ENCODE measurements at regions not wholly inside any gene's neighbourhood (a gene's known extent, or its start where the extent isn't known, plus 50 kb on each side); places are given as distances from the start of the nearest gene placed in this dataset.

DNA sequence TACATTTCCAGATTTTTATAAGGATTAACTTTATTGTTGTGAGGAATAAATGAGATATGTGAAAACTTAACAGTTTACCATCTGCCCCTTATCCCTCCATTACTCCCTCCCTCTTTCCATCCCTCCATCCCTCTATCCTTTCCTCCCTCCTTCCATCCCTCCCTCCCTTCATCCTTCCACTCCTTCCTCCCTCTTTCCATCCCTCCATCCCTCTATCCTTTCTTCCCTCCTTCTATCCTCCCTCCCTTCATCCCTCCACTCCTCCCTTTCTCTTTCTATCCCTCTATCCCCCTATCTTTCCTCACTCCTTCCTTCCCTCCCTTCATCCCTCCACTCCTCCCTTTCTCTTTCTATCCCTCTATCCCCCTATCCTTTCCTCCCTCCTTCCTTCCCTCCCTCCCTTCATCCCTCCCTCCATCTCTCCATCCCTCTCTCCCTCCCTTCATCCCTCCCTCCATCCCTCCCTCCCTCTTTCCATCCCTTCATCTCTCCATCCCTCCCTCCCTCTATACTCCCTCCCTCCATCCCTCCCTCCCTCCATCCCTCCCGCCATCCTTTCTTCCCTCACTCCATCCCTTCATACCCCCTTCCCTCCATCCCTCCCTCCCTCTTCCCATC is 181.8 kb upstream of the PLXNC1 start:
- whole genome bisulfite sequencing (ENCODE audit: insufficient coverage), result 100% methylated on average over 1 of the region's 1 CpG
- TF ChIP-seq, protein P1, sequence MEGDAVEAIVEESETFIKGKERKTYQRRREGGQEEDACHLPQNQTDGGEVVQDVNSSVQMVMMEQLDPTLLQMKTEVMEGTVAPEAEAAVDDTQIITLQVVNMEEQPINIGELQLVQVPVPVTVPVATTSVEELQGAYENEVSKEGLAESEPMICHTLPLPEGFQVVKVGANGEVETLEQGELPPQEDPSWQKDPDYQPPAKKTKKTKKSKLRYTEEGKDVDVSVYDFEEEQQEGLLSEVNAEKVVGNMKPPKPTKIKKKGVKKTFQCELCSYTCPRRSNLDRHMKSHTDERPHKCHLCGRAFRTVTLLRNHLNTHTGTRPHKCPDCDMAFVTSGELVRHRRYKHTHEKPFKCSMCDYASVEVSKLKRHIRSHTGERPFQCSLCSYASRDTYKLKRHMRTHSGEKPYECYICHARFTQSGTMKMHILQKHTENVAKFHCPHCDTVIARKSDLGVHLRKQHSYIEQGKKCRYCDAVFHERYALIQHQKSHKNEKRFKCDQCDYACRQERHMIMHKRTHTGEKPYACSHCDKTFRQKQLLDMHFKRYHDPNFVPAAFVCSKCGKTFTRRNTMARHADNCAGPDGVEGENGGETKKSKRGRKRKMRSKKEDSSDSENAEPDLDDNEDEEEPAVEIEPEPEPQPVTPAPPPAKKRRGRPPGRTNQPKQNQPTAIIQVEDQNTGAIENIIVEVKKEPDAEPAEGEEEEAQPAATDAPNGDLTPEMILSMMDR (IDR thresholded peaks at IDR 0.05), result no peak
- Histone ChIP-seq H3K27me3 (ENCODE audit: control insufficient read depth, insufficient read depth, low read length) (no peaks in the 10 kb centered on the region), H3K27ac (ENCODE audit: low read length) (no peak overlapping the region), H3K4me1 (ENCODE audit: control insufficient read depth, insufficient read depth, low read length) (no peaks in the 10 kb centered on the region), H3K36me3 (ENCODE audit: control insufficient read depth, insufficient read depth, low read length) (no peaks in the 10 kb centered on the region), H3K4me3 (ENCODE audit: low read length) (no peak overlapping the region), H3K9me3 (ENCODE audit: control insufficient read depth, insufficient read depth, low read length) (no peaks in the 10 kb centered on the region)
- ATAC-seq (no peak), DNase-seq (no peak)
- no peaks in the 10 kb centered on the region for H3K9me3 Mint-ChIP-seq
- intact Hi-C loops (cut with micrococcal nuclease), result no loop called here
- no peak overlapping the region for H3K4me3 Mint-ChIP-seq
- H3K36me3 Mint-ChIP-seq, result no peaks in the 10 kb centered on the region
- H3K4me1 Mint-ChIP-seq, result no peaks in the 10 kb centered on the region
- H3K27ac Mint-ChIP-seq, result no peak overlapping the region
- H3K27me3 Mint-ChIP-seq (ENCODE audit: low read depth in 2 of 2), result peaks cover 11 to 31% of the 10 kb centered on the region in 2 donors

DNA sequence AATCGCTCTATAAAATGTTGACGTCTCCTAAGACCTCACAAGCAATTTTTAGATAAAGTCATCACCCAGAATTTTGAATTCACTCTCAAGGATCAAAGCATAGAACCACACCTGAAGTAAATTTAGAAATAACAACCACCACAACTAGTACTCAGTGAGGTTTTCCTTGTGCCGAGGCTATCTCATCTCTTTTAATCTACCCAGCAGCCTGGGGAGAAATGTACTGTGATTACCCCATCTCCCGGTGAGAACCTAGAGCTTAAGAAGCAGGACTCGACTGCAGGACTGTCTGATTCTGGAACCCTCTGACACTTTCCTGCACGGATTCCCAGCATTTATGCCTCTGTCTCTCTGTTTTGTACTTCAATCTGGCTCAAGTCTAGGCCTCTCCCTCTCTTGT is 180.9 kb upstream of the PLXNC1 start:
- H3K27me3 ChIP-seq (ENCODE audit: control insufficient read depth, insufficient read depth, low read length), result no peaks in the 10 kb centered on the region
- H3K4me3 ChIP-seq (ENCODE audit: low read length), result no peak overlapping the region
- H3K27ac ChIP-seq (ENCODE audit: low read length), result no peak overlapping the region
- intact Hi-C loops (cut with micrococcal nuclease), result no loop called here
- DNase-seq, result no peak
- peaks cover 11 to 31% of the 10 kb centered on the region in 2 donors for H3K27me3 Mint-ChIP-seq (ENCODE audit: low read depth in 2 of 2)
- no peaks in the 10 kb centered on the region for H3K36me3 ChIP-seq (ENCODE audit: control insufficient read depth, insufficient read depth, low read length)
- no peak for ATAC-seq
- no peaks in the 10 kb centered on the region for H3K9me3 Mint-ChIP-seq
- no peak overlapping the region for H3K4me3 Mint-ChIP-seq
- H3K36me3 Mint-ChIP-seq, result no peaks in the 10 kb centered on the region
- no peak overlapping the region for H3K27ac Mint-ChIP-seq
- no peaks in the 10 kb centered on the region for H3K9me3 ChIP-seq (ENCODE audit: control insufficient read depth, insufficient read depth, low read length)
- no peaks in the 10 kb centered on the region for H3K4me1 Mint-ChIP-seq
- WGBS (ENCODE audit: insufficient coverage), result 80% methylated on average over 6 of the region's 6 CpGs
- TF ChIP-seq, protein P1 (IDR thresholded peaks at IDR 0.05), result no peak
- H3K4me1 ChIP-seq (ENCODE audit: control insufficient read depth, insufficient read depth, low read length), result no peaks in the 10 kb centered on the region

DNA sequence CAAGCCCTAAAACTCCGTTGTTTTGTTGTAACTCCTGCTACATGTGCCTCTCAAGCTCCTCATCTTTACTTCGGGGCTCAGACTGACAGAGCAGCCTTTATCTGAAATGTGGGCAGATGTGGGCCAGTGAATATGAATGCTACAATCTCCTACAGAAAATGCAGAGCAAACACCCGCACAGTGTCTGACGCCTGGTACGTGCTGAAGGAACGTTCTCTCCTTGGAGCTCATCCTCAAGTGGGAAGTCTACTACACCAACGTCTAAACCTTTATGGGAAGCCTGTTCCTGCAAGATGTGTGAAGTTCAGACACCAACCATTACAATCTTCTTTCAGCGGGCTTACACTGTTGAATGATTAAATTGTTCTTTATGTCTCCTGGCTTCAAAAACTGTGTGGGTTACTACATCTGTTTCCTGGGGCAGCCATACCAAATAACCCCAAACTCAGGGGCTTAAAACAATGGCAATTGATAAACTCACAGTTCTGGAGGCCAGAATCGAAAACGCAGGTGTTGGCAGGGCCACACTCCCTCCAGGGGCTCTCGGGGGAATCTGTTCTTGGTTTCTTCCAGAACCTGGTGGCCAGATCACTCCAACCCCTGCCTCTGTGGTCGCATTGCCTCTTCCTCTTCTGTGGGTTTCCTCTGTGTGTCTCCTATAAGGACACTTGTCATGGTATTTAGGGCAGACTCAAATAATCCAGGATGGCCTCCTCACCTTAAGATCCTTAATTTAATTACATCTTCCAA is 179.7 kb upstream of the PLXNC1 start:
- WGBS (ENCODE audit: insufficient coverage), result 50% methylated on average over 12 of the region's 12 CpGs
- intact Hi-C loops (cut with micrococcal nuclease), result no loop called here
- no peaks in the 10 kb centered on the region for H3K36me3 Mint-ChIP-seq

More for the DNA sequence above, 179.7 kb upstream of the PLXNC1 start:
- Mint-ChIP-seq H3K4me1 (no peaks in the 10 kb centered on the region), H3K4me3 (no peak overlapping the region), H3K27me3 (ENCODE audit: low read depth in 2 of 2) (peaks cover 11 to 31% of the 10 kb centered on the region in 2 donors), H3K9me3 (no peaks in the 10 kb centered on the region), H3K27ac (no peak overlapping the region)
- no peak overlapping the region for H3K4me3 ChIP-seq (ENCODE audit: low read length)
- no peaks in the 10 kb centered on the region for H3K27me3 ChIP-seq (ENCODE audit: control insufficient read depth, insufficient read depth, low read length)
- H3K36me3 ChIP-seq (ENCODE audit: control insufficient read depth, insufficient read depth, low read length), result no peaks in the 10 kb centered on the region
- ATAC-seq (no peak), DNase-seq (no peak)
- H3K4me1 ChIP-seq (ENCODE audit: control insufficient read depth, insufficient read depth, low read length), result no peaks in the 10 kb centered on the region
- H3K27ac ChIP-seq (ENCODE audit: low read length), result no peak overlapping the region
- TF ChIP-seq, protein P1 (IDR thresholded peaks at IDR 0.05), result no peak
- H3K9me3 ChIP-seq (ENCODE audit: control insufficient read depth, insufficient read depth, low read length), result no peaks in the 10 kb centered on the region
